GM19240 (cell line): ENCODE measurements at regions not wholly inside any gene's neighbourhood (a gene's known extent, or its start where the extent isn't known, plus 50 kb on each side); places are given as distances from the start of the nearest gene placed in this dataset.

Source experiments
- DNase-seq: peaks from one replicate; pipeline ENCODE4 v3.0.0; 2011; ENCODE audit warnings: low spot score; ENCODE audit not compliant: insufficient read length

- no peak for DNase-seq
These were observed 502.9 kb upstream of the ZEB2 start for GRCh38 chr2:145022666-145023333.

GRCh38 chr2:145021962-145022665 lies 502.2 kb upstream of the ZEB2 start:
- DNase-seq = no peak

DNA sequence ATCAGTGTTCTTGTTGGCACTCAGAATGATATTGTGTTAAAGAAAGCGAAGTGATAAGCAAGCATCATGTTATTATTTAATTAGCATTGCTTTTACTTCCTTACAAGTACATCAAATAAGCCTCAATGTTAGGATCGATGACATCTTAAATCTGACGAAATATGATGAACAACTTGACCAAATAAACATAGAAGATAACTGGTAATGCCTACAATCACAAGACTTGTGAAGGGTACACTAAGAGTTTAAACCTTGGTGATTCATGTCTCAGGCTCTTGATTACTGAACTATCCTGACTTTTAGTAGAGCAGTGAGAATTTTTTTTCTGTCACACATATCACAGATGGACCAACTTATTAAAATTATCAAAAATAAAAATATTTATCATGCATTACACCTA lies 500.8 kb upstream of the ZEB2 start:
- DNase-seq = no peak

GRCh38 chr2:145020139-145020538 lies 500.2 kb upstream of the ZEB2 start:
- DNase-seq = no peak

GRCh38 chr2:145018502-145018901 lies 498.6 kb upstream of the ZEB2 start:
- no peak for DNase-seq

DNA sequence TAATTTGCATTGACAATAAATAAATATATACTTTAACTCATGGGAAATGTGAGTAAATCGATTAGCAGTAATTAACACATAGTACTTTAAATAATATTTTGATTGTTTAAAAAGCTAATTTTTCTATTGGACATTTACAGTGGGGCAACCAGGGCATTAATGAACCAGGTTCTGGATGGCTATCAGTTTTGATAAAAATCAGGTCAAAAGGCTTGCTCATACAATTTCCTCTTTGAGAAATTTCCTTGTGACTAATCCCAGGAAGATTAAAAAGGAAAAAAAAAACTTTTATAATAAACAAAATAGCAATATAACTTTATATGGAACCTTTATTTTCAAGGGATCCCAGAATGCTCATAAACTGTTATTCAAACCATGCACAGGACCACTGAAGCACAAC lies 497.2 kb upstream of the ZEB2 start:
- DNase-seq = no peak

DNA sequence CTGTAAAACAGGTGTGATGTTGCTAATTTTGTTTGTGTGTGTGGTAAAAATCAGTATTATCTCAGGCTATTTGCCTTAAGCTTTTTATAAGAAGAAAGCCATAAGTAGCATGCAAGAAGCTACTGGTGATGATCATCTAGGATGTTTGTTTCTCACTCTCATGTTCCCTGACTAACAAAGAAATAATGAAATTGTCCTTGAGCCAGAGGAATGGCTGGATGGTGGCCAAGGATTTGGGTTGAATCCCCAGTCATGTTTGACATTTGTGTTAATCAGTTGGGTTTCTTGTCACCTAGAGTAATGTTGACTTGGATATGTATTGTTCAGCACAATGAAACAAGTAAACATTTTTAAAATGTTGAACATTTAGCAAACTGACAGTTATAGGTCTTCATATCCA lies 496.8 kb upstream of the ZEB2 start:
- DNase-seq = no peak

DNA sequence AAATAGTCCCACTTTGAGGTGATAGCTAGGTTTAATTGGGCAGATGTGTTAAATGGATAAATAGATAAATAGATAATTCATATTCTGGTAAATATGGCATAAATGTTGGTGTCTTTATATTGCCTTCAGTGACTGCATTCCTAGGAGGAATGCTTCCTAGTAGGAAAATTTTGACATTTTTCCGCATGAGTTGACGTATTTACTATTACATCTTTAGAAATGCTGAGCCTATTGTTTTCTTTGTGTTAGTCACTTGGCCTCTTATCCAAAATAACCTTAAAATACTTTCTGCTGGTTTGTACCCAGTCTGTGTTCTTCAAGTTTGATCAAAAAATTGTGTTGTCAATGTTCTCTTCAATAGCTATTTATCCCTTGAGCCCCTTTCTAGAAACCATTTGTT lies 495.6 kb upstream of the ZEB2 start:
- DNase-seq = no peak

GRCh38 chr2:145012806-145013205 lies 492.9 kb upstream of the ZEB2 start:
- DNase-seq = no peak

- DNase-seq = no peak
These were observed 492.3 kb upstream of the ZEB2 start for GRCh38 chr2:145012214-145012670.

DNA sequence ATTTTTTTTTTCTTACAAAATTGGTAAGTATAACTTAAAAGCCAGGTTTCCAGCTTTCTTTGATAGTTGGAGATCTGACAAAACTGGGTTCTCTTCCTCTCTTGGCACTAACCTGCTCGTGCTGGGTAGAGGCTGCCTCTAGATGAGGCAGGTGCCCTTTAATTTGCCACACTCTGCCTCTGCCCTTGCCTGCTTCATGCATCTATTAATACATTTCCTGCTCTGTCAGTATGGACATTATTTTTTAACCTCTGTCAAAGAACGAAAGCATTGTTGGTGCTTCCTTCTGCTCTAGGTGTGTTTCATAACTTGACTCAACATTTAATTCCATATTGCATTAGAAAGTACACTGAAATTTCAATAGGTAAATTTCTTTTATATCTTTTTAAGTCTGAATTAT lies 490.7 kb upstream of the ZEB2 start:
- DNase-seq = no peak

DNA sequence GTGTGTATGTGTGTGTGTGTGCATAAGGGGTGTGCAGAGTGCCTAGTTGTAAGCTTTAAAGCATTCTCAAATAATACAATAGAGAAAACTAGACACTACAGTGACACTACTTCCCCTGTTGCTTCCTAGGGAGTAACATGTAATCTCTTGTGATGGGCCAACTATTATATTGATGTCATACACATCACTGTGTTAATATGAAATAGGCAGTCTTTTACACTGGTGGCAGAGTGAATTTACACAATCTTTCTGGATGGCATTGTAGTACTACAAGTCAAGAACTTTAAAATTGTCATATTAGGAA lies 488.0 kb upstream of the ZEB2 start:
- DNase-seq = no peak

DNA sequence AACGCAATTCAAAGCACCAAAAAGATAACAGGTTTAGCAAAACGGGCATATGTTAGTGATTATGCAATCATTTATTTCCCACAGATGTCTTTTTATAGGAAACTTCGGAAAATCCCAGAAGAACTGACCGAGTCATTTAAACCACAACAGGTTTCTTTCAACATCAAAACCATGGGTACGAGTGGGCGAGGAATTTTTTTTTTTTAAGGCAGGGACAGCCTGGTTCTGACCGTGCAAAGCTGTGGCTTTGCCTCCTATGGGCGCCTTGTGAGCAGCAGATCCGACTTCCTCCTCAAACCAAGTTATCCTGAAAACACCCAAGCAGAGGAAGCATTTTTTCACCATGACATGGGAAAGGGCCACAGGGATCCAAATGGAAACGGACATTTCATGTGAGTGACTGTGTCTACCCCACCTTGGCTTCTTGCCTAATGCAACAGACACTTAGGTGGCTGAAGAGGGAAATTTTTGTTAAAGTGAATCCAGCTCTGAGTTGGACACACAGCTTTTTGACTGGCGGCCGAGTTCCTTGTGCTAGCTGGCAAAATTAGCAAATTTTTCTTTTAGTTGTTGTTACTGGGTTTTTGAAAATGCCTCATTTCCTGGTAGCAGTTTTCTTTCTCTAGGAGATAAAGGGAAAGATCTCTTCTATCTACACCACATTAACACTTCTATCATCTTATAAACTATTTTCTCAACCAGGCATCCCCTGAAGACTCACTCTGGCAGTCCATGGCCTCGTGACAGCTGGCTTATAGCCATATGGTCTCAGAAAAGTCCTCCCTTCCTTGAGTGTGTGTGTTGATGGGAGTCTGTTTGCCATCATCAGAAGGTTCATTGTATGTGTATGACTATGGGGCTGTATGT lies 487.4 kb upstream of the ZEB2 start:
- DNase-seq = no peak

DNA sequence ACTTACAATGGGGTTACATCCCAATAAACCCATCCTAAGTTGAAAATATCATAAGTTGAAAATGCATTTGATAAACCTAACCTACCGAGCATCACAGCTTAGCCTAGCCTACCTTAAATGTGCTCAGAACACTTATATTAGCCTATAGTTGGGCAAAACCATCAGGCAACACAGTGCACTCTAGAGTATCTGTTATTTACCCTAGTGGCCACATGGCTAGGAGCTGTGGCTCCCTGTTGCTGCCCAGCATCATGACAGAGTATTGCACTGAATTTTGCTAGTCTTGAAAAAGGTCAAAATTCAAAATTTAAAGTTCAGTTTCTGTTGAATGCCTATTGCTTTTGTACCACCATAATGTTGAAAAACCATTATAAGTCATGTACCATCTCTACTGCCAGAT lies 482.7 kb upstream of the ZEB2 start:
- no peak for DNase-seq

- DNase-seq = no peak
These were observed 480.5 kb upstream of the ZEB2 start for GRCh38 chr2:145000376-145000775.

DNA sequence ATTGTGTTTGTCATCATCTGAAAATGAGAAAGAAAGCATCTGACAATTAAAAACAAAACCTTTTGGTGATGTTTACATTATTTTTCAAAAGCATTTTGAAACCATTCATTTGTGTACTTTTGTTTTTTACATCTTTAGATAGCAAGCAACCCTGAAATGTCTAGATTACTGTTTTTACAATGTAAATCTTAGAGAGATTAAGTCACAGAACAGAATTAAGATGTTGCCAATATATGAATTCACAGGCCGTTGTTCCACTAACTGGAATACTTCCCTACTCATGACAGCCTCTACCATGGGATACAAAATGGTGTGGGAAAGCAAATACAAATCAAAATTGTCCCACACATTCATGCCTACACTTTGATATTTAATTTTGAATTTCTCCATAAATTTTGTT lies 480.0 kb upstream of the ZEB2 start:
- DNase-seq = no peak

GRCh38 chr2:144999071-144999875 lies 479.4 kb upstream of the ZEB2 start:
- no peak for DNase-seq

DNA sequence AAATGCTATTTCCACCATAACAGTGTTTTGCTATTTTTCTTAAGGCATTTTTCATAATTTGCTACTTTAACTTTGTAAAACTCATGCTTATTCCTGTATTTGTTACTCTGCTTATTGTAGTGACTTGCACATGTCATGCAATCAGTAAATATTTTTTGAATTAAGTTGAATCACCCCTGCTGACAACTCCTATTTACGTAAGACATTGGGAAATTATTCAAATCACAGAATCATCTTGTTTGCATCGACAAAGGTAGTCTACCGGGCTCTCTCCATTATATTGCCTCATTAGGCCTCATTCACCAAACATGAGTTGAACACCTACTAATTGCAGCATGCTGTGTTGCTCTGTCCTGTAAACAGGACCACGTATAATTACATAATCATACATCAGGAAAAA lies 478.5 kb upstream of the ZEB2 start:
- no peak for DNase-seq

DNA sequence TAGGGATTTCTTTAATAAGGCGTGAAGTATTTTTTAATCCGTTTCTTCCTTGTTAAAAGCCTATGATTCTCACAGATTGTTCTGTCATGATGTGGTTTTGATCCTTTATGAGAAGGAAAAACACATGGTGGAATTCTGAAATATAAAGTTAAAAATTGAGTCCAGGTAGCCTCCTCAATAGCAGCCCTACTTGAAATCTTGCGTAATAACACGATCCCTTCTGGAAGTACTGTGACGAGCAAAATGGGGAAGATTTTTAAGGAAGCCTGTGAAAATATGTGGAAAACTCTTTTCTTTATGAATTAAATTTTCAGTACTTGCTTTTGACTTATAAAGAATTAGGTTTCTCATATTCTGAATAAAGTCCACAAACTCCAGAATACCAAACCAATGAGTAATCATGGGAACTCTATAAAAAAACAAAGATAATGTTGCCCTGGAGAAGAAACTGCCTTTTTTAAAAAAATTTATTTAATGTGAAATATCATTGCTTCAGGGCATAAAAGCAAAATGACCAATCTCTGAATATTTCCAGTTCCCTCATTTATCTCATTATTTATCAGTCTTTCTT lies 476.4 kb upstream of the ZEB2 start:
- no peak for DNase-seq

- DNase-seq = no peak
These were observed 475.6 kb upstream of the ZEB2 start for GRCh38 chr2:144995482-144995881.

DNA sequence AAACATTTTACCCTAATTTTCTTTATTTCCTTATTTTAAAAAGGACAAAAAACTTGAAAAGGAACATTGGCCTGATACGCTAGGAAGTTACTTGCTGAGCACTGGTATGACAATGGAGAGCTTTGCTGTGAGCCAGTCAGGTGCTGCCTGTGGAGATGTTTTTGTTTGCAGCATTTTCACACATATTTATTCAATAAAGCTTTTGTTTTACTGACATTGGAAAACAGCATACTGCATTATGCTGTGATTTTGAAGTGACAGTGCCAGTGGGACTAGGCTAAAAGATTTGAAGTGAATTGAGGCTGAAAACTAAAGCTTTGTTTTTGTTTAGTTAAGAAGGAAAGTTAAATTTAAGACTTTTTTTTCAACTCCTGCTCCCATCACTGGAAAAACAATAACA lies 470.7 kb upstream of the ZEB2 start:
- no peak for DNase-seq
